Frontal cortex (tissue), 3 donors: ENCODE measurements at regions not wholly inside any gene's neighbourhood (a gene's known extent, or its start where the extent isn't known, plus 50 kb on each side); places are given as distances from the start of the nearest gene placed in this dataset.

Experiments
- DNase-seq, 2 donors: peaks; one replicate each; pipeline ENCODE4 v3.0.0; 2012; ENCODE audit warnings: low spot score in 2 of 2
- FAIRE-seq: peaks from 2 replicates; lab custom pipeline; 2012; peaks lifted over from hg19 to GRCh38; lab: Jason Lieb, UNC
- donor health status: control.
- donor health status: control.
- donor health status: control.

DNA sequence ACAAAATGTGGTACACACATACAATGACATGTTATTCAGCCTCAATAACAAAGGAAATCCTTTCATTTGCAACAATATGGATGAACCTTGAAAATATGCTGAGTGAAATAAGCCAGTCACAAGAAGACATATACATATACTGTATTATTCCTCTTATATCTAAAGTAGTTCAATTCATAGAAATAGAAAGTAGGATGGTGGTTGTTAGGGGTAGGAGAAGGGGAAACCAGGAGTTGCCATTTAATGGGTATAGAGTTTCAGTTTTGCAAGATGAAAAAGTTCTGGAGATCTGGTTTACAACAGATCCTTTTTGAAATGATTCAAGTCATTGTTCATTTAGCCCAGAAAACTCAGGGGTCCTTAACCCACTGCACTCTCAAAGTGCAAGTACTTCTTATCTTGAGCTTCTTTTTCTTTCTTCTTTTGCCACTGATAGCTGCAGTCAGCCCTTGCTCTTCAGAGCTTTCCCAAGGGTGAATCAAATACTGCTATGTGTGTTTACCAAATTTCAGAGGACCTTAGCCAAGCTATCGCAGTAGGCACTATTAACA lies 208.0 kb upstream of the EOMES start:
- FAIRE-seq = no peak

DNA sequence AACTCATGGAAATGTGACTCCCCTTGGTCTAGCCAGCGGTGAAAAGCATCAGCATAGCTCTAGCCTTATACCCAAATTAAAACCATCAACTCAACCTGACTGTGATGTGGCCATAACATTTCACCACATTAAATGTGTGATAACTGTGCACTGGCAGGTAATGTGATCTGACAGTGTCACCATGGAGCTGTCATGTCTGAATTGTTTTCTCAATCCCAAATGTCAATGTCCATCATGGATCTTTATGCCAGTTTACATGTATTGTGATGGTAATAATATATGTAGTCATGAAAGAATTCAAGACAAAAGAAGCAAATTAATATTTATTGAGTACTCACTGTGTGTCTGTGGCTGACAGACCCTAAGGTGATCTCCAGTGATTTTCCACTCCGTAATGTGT lies 213.4 kb upstream of the EOMES start:
- DNase-seq (no peak), FAIRE-seq (no peak)

More for the DNA sequence above, 208.0 kb upstream of the EOMES start:
- DNase-seq = no peak

DNA sequence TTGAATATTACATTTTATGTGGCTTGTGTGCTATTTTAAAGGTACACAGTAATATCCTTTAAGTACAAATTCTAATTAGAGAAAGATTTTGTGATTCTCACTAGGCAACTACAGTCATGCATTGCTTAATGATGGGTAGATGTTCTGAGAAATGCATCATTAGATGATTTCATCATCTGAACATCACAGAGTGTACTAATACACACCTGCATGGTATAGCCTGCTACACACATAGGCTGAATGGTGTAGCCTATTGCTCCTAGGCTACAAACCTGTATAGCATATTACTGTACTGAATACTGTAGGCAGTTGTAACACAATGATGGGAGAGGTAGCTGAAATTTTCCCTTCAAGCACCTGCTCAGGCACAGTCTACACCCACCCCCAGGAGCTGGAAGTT lies 217.4 kb upstream of the EOMES start:
- FAIRE-seq (no peak), DNase-seq (no peak)

DNA sequence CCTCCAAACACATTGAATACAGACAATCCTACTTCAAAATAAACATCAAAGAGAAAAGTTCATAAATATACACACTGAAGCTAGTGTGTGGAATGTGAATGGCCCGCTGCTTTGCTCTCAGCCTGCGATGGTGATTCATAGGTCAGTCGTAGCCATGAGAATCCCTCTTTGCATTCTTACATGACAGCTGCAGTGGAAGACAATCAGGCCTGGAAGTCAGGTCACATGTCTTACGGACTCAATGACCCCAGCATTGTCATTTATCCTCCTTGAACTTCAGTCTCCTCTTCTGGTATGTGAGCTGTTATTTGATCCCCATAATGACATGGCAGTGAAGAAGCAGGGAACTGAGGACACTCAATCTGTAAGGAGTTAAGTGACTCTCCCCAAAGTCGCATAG lies 217.8 kb upstream of the EOMES start:
- DNase-seq (no peak), FAIRE-seq (no peak)

GRCh38 chr3:27943106-27943505 lies 221.0 kb upstream of the EOMES start:
- DNase-seq (no peak), FAIRE-seq (no peak)

GRCh38 chr3:27945229-27945628 lies 223.1 kb upstream of the EOMES start:
- no peak for DNase-seq
- FAIRE-seq = no peak

DNA sequence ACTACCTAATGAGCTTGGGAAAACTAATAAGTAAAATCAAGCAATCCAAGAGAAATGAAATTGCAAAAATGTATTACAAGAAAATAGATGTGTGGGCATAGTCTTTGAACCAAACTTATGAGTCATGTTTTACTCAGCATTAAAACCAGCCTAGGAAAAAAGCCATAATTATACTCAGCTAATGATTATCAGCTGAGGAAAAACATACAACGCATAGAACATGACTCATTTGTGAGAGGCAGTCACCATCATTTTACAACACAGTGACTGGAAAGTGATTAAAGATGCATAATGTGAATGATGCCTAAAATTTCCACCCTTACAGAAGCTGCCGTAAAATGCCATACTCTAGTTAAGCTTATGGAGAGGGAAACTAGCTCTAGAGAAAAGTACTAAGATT lies 238.0 kb upstream of the EOMES start:
- no peak for FAIRE-seq
- no peak for DNase-seq

DNA sequence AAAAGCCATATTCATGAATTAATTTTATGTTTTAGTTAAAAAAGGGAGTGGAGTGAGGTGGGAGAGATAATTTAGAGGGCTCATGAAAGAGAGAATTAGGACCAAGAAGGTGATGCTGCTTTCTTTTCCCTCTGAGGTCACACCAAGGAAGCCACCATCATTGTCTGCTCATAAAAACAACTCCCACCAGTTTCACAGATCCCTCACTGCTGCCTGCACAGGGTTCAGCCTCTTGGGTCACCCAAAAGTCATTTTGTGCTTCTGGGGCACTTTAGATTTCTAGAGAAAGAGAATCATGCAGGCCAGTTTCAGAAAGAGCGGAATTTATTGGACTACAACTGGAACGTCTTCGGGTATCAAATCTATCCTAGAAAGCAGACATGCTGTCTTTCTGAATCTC lies 241.4 kb upstream of the EOMES start:
- DNase-seq (no peak), FAIRE-seq (no peak)

DNA sequence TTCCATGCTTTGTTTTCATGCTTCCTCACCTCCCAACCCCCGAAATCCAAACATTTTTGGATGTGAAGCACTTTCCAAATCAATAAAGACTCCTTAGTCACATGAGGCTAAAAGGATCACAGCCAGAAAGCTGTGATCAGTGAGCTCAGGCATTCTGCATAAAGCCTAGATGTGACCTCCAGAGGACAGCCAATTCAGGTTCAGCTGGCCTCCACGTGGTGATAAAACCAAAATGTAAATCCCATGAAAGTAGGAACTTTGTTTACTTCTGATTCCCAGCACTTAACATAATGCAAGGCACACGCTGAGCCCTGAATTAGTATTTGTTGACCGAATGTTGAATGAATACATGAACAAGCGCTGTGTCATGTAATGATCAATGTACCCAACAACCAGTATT lies 249.5 kb upstream of the EOMES start:
- DNase-seq (no peak), FAIRE-seq (no peak)

- FAIRE-seq = no peak
- DNase-seq = no peak
Measured at GRCh38 chr3:27976933-27977332, 254.8 kb upstream of the EOMES start.

DNA sequence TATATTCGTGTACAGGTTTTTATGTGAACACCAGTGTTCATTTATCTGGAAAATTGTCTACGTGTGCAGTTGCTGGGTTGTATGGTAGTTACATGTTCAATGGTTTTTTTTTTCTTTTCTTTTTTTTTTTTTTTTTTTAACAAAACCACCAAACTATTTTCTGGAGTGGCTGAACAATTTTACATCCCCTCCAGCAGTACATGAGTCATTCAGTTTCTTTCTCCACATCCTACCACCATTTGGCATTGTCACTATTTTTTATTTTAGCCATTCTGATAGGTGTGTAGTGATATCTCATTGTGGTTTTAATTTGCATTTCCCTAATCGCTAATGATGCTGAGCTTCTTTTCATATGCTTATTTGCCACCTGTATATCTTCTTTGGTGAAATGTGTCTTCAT lies 256.3 kb upstream of the EOMES start:
- DNase-seq (no peak), FAIRE-seq (no peak)

DNA sequence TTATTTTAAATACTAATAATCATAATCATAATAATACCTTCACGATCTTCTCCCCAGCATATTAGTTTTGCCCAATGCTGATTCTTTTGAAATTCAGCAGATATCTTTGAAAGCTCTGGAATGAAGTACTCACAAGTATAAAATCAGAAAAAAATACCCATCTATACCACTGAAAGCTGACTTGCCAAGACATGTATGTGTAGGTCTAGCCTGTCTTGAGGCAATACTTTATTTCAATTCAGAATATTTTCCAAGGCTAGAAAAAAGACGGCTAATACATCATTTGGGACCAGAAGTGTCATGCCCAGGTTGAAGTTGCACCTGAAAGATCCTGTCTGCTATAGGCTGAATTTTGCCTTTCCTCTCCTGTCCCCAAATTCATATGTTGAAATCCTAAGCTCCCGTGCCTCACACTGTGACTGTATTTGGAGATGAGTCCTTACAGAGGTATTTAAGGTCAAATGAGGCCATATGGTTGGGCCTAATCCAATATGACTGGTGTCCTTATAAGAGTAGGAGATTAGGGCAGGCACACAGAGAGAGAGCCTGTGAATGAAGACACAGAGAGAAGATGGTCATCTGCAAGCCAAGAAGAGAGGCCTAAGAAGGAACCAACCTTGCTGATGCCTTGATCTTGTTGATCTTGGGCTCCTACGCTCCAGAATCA lies 255.9 kb upstream of the CMC1 start:
- DNase-seq (no peak), FAIRE-seq (no peak)

DNA sequence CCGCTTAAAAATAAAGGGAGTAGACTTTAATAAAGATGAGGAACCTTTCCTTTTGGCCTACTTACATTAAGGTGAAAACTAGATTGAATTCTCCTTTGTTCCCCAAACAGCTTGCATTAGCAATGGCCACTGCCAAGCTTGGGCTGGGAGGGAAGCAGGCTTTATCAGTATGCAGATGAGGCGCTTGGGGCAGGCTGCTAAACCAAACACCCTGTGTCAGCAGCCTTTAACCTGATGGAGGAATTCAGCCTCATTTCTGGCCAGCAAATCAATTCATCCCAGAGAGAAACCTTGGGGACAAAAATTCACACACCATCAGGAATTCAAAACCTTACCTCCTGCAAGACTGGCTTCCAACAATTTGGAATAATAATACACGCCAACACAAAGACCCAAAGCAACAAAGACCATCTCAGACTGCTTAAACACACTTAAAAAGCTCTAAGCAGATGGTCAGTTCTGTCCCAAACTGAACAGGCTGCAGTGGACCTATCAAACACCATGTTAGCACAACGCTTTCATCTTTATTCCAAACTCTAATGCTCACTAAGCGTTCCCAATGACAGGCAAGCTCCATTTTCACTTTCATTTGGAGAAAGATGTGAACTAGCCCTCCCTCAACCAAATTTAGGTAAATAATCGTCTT lies 255.1 kb upstream of the CMC1 start:
- no peak for DNase-seq
- no peak for FAIRE-seq

- FAIRE-seq (no peak), DNase-seq (no peak)
Measured at GRCh38 chr3:27990324-27990723, 251.1 kb upstream of the CMC1 start.

- FAIRE-seq (no peak), DNase-seq (no peak)
Measured at GRCh38 chr3:27990837-27991236, 250.6 kb upstream of the CMC1 start.

DNA sequence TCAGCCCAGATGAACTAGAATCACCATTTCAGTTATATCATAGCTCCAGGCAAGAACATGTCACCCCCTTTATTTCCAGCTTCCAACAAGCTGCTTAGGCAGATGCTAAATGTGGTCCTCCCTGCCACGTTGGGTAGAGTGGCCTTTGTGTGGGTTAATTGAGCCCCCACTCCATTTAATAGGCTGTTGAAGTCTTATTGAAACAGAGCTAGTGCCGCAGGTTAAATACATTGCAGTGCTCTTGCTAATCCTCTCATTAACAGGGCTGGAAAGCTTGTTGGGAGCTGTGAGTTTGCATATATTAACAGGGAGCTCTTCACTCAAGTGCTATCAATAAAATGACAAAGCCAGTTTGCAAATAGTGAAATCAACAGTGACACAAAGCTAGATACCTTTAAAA lies 248.4 kb upstream of the CMC1 start:
- DNase-seq (no peak), FAIRE-seq (no peak)

GRCh38 chr3:28000608-28001007 lies 240.8 kb upstream of the CMC1 start:
- no peak for DNase-seq
- FAIRE-seq = no peak

- DNase-seq = no peak
- FAIRE-seq = no peak
Measured at GRCh38 chr3:28008235-28008634, 233.2 kb upstream of the CMC1 start.

GRCh38 chr3:28012830-28013229 lies 228.6 kb upstream of the CMC1 start:
- no peak for FAIRE-seq
- DNase-seq = no peak

DNA sequence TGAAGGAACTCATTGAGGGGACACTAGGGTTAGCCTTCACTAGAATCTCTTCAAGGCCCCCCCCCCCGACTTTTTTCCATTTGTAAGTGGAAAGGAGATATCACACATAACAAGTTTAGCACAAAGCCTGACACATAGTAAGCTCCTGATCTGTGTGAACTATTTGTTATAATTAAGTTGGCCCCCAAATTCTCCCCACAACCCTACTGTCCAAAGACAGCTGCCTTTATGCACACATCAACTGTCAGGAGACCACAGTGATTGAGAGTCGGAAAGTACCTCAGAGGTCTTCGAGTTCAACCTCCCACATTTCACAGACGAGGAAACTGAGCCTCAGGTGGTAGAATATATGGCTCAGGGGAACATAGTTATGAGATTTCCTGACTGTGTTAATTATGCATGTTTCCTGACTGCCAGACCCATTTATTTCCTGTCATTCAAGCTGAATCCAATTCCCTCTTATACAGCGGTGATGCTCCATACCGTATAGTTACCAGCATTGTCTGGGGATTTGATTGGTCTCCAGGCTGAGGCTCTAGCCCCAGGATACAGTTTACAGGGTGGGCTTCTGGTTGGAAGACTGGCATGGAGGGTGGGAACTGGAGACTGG lies 227.4 kb upstream of the CMC1 start:
- FAIRE-seq (no peak), DNase-seq (no peak)

DNA sequence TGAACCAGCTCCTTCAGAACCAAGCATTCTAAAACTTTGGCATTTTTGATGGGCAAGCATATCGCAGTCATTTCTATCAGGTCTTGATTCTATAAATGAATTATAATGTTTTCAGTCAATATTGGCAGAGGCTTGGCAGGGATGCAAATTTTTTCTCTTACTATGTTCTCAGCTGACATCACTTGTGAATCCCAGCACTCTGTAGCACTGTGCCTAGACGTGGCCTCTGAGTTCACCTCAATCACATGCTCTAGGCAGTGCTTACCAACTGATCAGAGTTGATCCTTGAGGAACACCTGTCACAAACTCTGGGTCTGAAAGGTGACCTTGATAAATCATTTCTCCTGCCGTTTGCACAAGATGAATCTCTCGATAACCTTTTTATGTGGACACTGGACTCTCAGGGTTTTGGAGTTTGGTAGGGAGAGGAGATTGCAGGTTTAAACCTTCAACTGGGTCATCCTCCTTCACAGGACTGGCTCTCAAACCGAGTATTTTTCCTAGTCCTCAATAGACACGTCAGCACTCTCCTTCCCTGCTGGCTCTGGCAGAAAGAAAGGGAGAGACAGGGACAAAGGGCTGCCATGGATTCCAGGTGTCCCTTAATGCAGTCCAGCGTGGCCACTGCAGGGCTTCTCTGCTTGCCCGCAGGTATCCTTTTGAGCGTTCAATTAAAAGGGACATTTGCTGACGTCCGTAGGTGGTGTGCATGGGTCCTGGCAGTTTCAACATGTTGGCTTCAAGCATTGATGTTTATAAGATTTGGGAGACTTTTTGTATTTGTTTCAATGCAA lies 222.3 kb upstream of the CMC1 start:
- FAIRE-seq (no peak), DNase-seq (no peak)
